OCI-LY1 (cell line): ENCODE measurements at regions not wholly inside any gene's neighbourhood (a gene's known extent, or its start where the extent isn't known, plus 50 kb on each side); places are given as distances from the start of the nearest gene placed in this dataset.

ENCODE experiments used
- H2AFZ ChIP-seq: fragments of 200-600 bp; sonication (generic), shearing (Covaris generic); 2 replicates; pipeline ENCODE4 v1.6.0; 2014; ENCODE audit warnings: antibody characterized with exemption, mild to moderate bottlenecking, low read length
- H3F3A ChIP-seq: fragments of 200-600 bp; sonication (generic), shearing (Covaris generic); 2 replicates; pipeline ENCODE4 v1.6.0; 2014; ENCODE audit warnings: mild to moderate bottlenecking, antibody characterized with exemption, low read length, moderate library complexity; ENCODE audit not compliant: insufficient read depth
- H3K27ac ChIP-seq: fragments of 200-600 bp; sonication (generic); 2 replicates; pipeline ENCODE4 v1.5.1; 2014; ENCODE audit warnings: low read length, mixed run types, mild to moderate bottlenecking, low read depth; ENCODE audit not compliant: poor library complexity, severe bottlenecking
- H3K27me3 ChIP-seq: fragments of 200-600 bp; sonication (generic); 2 replicates; pipeline ENCODE4 v1.6.0; 2014; ENCODE audit warnings: antibody characterized with exemption, mild to moderate bottlenecking, low read length, moderate library complexity; ENCODE audit not compliant: insufficient read depth
- H3K36me3 ChIP-seq: fragments of 200-600 bp; sonication (generic); 2 replicates; pipeline ENCODE4 v1.6.1; 2014; ENCODE audit warnings: mild to moderate bottlenecking, antibody characterized with exemption, low read length, moderate library complexity, mixed read lengths; ENCODE audit not compliant: insufficient read depth
- H3K4me1 ChIP-seq: fragments of 200-600 bp; sonication (generic); 2 replicates; pipeline ENCODE4 v1.5.1; 2014; ENCODE audit warnings: mild to moderate bottlenecking, low read length, moderate library complexity; ENCODE audit not compliant: insufficient read depth, severe bottlenecking
- H3K4me2 ChIP-seq: fragments of 200-600 bp; sonication (generic), shearing (Covaris generic); 2 replicates; pipeline ENCODE4 v1.6.1; 2014; ENCODE audit warnings: low read length
- H3K4me3 ChIP-seq: fragments of 200-600 bp; sonication (generic); 2 replicates; pipeline ENCODE4 v1.5.1; 2014; ENCODE audit warnings: low read length, low read depth, mild to moderate bottlenecking, mixed read lengths; ENCODE audit not compliant: poor library complexity, severe bottlenecking
- H3K79me2 ChIP-seq: fragments of 200-600 bp; shearing (Covaris generic); 2 replicates; pipeline ENCODE4 v1.6.1; 2016; ENCODE audit warnings: mixed run types, low read length, mixed read lengths; ENCODE audit not compliant: insufficient read depth
- H3K9ac ChIP-seq: fragments of 200-600 bp; sonication (generic), shearing (Covaris generic); 2 replicates; pipeline ENCODE4 v1.6.1; 2014; ENCODE audit warnings: mild to moderate bottlenecking, low read length, mixed read lengths
- H3K9me2 ChIP-seq: fragments of 200-600 bp; sonication (generic), shearing (Covaris generic); 2 replicates; pipeline ENCODE4 v1.6.1; 2014; ENCODE audit warnings: low read depth, mild to moderate bottlenecking, low read length, mixed read lengths
- H3K9me3 ChIP-seq: fragments of 200-600 bp; shearing (Covaris generic); 2 replicates; pipeline ENCODE4 v1.6.1; 2014; ENCODE audit warnings: low read length, mixed read lengths
- H4K20me1 ChIP-seq: fragments of 200-600 bp; sonication (generic), shearing (Covaris generic); 2 replicates; pipeline ENCODE4 v1.6.0; 2016; ENCODE audit warnings: mild to moderate bottlenecking, low read length; ENCODE audit not compliant: insufficient read depth
- CTCF ChIP-seq: fragments of 200-600 bp; sonication (generic), shearing (Covaris generic); IDR thresholded peaks from 2 replicates; pipeline ENCODE4 v1.5.1; 2017; ENCODE audit warnings: mild to moderate bottlenecking, antibody characterized with exemption, low read length, moderate library complexity, mixed read lengths
- EZH2 ChIP-seq: fragments of 200-600 bp; sonication (generic), shearing (Covaris generic); IDR thresholded peaks from 2 replicates; pipeline ENCODE4 v1.8.0; 2017; ENCODE audit warnings: borderline replicate concordance, mixed run types, mild to moderate bottlenecking, antibody characterized with exemption, low read length, moderate library complexity, mixed read lengths

GRCh38 chr2:223113161-223113560, 61.2 kb downstream of the KCNE4 start:
- no peak overlapping the region for H3K4me3 ChIP-seq
- no peaks in the 10 kb centered on the region for H3K36me3 ChIP-seq
- no peaks in the 10 kb centered on the region for H4K20me1 ChIP-seq
- no peaks in the 10 kb centered on the region for H3K9me2 ChIP-seq
- H3F3A ChIP-seq: no peaks in the 10 kb centered on the region
- TF ChIP-seq CTCF (no peak), EZH2 (no peak)
- H3K9ac ChIP-seq: no peak overlapping the region
- no peaks in the 10 kb centered on the region for H3K9me3 ChIP-seq
- H3K27ac ChIP-seq: no peak overlapping the region
- no peak overlapping the region for H2AFZ ChIP-seq
- H3K27me3 ChIP-seq: no peaks in the 10 kb centered on the region
- H3K4me2 ChIP-seq: no peak overlapping the region
- H3K4me1 ChIP-seq: no peaks in the 10 kb centered on the region
- no peaks in the 10 kb centered on the region for H3K79me2 ChIP-seq

- Histone ChIP-seq H3K27me3 (no peaks in the 10 kb centered on the region), H3K9ac (no peak overlapping the region), H3K9me3 (no peaks in the 10 kb centered on the region), H3K79me2 (no peaks in the 10 kb centered on the region), H3K36me3 (no peaks in the 10 kb centered on the region), H2AFZ (no peak overlapping the region), H3K9me2 (no peaks in the 10 kb centered on the region), H3K4me3 (no peak overlapping the region), H3K4me2 (no peak overlapping the region), H3K4me1 (no peaks in the 10 kb centered on the region), H4K20me1 (no peaks in the 10 kb centered on the region), H3K27ac (no peak overlapping the region), H3F3A (no peaks in the 10 kb centered on the region)
- TF ChIP-seq EZH2 (no peak), CTCF (no peak)
Observed at GRCh38 chr2:223114170-223114569, 62.2 kb downstream of the KCNE4 start.

- Histone ChIP-seq H3F3A (no peaks in the 10 kb centered on the region), H3K27ac (no peak overlapping the region), H3K9me2 (no peaks in the 10 kb centered on the region), H3K79me2 (no peaks in the 10 kb centered on the region), H3K4me2 (no peak overlapping the region), H3K9me3 (no peaks in the 10 kb centered on the region), H4K20me1 (no peaks in the 10 kb centered on the region), H3K4me3 (no peak overlapping the region), H3K9ac (no peak overlapping the region), H2AFZ (no peak overlapping the region), H3K36me3 (no peaks in the 10 kb centered on the region), H3K27me3 (no peaks in the 10 kb centered on the region), H3K4me1 (no peaks in the 10 kb centered on the region)
- TF ChIP-seq EZH2 (no peak), CTCF (no peak)
Observed at GRCh38 chr2:223114917-223115316, 62.9 kb downstream of the KCNE4 start.
